ENCODE measurements at regions not wholly inside any gene's neighbourhood (a gene's known extent, or its start where the extent isn't known, plus 50 kb on each side); places are given as distances from the start of the nearest gene placed in this dataset.

DNA sequence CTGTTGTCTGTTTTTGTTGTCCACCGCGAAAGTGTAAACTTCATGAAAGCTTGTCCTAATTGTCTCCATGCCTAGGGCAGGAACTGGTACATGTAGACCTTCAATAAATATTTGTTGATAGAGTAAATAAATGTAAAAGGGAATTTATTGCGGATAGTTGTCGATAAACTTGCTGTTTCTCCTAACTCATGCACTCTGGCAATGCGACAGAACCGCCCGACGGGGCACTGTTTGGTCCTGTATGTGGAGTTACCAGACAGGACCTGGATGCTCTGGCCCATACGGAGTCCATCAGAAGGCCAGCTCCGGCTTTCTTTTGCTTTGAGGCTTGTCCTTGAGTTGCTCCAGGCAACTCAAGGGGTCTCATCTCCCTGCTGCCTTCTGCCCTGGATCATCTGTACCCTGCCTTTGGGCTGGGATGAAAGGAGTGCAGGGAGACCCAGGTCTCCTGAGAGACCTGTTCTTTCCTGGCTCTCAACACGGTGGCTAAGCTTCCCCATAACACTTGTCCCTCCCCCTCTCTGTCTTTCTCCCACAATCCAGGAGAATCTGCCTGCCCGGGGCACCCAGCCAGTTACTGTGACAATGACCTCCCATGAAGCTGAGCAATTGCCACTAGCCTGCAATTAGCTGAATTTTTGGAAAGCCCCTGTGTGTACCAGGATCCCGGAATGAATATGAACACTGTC is 149.5 kb upstream of the PTCH1 start:
- intact Hi-C loops (cut with micrococcal nuclease) = no loop called here
- no peaks in the 10 kb centered on the region for H3K4me1 ChIP-seq
- no peaks in the 10 kb centered on the region for H3K9me3 ChIP-seq (replicated peaks)
- H3K36me3 ChIP-seq = no peaks in the 10 kb centered on the region
- DNase-seq = no peak
- no peak overlapping the region for H3K4me3 ChIP-seq
- H3K27me3 ChIP-seq (ENCODE audit: low read depth) = peaks cover 30% of the 10 kb centered on the region
- no peak overlapping the region for H3K27ac ChIP-seq (replicated peaks)
- TF ChIP-seq, protein P1, sequence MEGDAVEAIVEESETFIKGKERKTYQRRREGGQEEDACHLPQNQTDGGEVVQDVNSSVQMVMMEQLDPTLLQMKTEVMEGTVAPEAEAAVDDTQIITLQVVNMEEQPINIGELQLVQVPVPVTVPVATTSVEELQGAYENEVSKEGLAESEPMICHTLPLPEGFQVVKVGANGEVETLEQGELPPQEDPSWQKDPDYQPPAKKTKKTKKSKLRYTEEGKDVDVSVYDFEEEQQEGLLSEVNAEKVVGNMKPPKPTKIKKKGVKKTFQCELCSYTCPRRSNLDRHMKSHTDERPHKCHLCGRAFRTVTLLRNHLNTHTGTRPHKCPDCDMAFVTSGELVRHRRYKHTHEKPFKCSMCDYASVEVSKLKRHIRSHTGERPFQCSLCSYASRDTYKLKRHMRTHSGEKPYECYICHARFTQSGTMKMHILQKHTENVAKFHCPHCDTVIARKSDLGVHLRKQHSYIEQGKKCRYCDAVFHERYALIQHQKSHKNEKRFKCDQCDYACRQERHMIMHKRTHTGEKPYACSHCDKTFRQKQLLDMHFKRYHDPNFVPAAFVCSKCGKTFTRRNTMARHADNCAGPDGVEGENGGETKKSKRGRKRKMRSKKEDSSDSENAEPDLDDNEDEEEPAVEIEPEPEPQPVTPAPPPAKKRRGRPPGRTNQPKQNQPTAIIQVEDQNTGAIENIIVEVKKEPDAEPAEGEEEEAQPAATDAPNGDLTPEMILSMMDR (IDR thresholded peaks at IDR 0.05; ENCODE audit: borderline replicate concordance) = no peak

DNA sequence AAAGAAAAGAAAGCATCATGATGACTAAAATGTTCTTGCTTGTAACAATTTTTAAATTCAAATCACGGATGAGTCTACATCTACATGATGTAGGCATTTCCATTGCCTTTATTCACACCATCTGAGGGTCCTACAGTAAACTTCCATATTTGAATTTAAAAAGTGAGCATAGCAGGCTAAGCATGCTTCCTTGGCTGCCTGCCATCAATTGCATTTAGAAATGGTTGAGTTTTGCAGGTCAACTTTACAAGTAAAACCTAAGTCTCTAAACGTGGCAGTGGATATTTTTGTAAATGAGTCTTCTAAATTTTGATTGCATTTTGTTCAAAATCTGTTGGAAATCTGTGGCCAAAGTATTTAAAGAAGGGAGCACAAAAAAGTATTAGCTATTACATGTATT is 136.5 kb upstream of the PTCH1 start:
- Histone ChIP-seq H3K27me3 (ENCODE audit: low read depth) (no peaks in the 10 kb centered on the region), H3K9me3 (replicated peaks) (no peaks in the 10 kb centered on the region), H3K4me1 (no peaks in the 10 kb centered on the region), H3K27ac (replicated peaks) (no peak overlapping the region), H3K36me3 (no peaks in the 10 kb centered on the region), H3K4me3 (no peak overlapping the region)
- no peak for DNase-seq
- TF ChIP-seq, protein P1 (IDR thresholded peaks at IDR 0.05; ENCODE audit: borderline replicate concordance) = no peak
- intact Hi-C loops (cut with micrococcal nuclease) = no loop called here

DNA sequence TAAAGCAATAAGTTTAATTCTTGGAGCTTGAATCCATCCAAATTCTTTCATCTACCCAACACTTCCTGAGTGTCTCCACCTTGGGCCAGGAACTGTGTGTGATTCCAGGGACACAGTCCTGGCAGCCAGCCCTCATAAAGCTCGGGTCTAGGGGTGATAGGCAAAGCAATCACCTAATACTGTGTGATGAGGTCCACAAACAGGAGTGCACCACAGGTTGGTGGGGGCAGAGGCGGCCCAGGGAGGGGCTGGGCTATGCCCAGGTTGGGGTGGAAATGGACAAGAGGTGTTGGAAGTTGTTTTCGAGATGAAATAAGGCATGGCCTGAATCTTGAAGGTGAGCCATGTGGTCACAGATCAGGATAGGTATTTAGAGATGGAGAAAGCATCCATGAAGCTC is 133.9 kb upstream of the PTCH1 start:
- H3K4me3 ChIP-seq = no peak overlapping the region
- H3K27ac ChIP-seq (replicated peaks) = no peak overlapping the region
- H3K36me3 ChIP-seq = no peaks in the 10 kb centered on the region
- DNase-seq = no peak
- peaks cover 3% of the 10 kb centered on the region for H3K9me3 ChIP-seq (replicated peaks)
- H3K27me3 ChIP-seq (ENCODE audit: low read depth) = no peaks in the 10 kb centered on the region
- intact Hi-C loops (cut with micrococcal nuclease) = no loop called here
- H3K4me1 ChIP-seq = no peaks in the 10 kb centered on the region
- TF ChIP-seq, protein P1 (IDR thresholded peaks at IDR 0.05; ENCODE audit: borderline replicate concordance) = no peak

DNA sequence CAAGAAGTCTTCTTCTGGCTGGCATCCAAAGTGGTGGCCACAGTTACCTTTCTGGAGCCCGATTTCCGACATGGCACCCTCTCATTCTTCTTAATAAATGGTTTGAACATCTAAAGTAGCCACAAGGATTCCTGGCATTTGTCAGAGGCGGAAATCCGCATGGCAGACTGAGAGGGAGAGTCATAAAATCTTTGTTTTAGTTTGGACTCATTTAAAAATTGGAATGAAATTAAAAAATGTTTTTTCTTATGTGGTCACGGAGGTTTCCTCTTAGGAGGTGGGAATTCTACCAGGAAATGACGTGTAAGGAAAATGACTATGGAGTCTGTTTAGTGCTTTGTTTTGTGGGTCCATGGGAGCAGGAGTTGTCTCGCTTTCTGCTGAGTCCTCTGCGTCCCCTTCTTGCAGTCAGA is 133.0 kb upstream of the PTCH1 start:
- TF ChIP-seq, protein P1 (IDR thresholded peaks at IDR 0.05; ENCODE audit: borderline replicate concordance) = no peak
- peaks cover 4% of the 10 kb centered on the region for H3K4me1 ChIP-seq
- no peak for DNase-seq
- H3K9me3 ChIP-seq (replicated peaks) = peaks cover 7% of the 10 kb centered on the region
- intact Hi-C loops (cut with micrococcal nuclease) = no loop called here
- no peaks in the 10 kb centered on the region for H3K36me3 ChIP-seq
- H3K27me3 ChIP-seq (ENCODE audit: low read depth) = no peaks in the 10 kb centered on the region
- H3K27ac ChIP-seq (replicated peaks) = no peak overlapping the region
- H3K4me3 ChIP-seq = no peak overlapping the region

DNA sequence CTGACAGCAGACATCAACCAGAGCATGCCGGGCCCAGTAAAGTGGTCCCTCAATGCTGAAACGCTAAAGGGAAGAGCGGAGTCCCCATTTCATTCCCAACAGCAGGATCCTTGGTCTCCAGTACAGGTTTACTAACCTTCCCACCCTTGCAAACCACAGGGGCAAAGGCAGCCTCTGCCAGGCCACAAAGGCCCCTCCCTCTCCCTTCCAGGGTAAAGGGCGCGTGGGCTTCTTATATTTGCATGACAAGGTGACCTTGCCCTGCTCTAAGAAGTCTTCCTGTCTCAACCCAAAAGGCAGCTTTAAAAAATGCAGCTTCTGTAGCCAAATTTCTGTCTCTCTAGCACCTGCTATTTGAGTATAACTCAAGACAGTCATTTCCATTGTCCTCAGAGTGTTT is 131.5 kb upstream of the PTCH1 start:
- Histone ChIP-seq H3K27me3 (ENCODE audit: low read depth) (no peaks in the 10 kb centered on the region), H3K36me3 (no peaks in the 10 kb centered on the region), H3K4me1 (peaks cover 13% of the 10 kb centered on the region), H3K27ac (replicated peaks) (no peak overlapping the region), H3K9me3 (replicated peaks) (peaks cover 7% of the 10 kb centered on the region), H3K4me3 (no peak overlapping the region)
- intact Hi-C loops (cut with micrococcal nuclease) = no loop called here
- DNase-seq = no peak
- TF ChIP-seq, protein P1 (IDR thresholded peaks at IDR 0.05; ENCODE audit: borderline replicate concordance) = no peak

Data from left ventricle myocardium inferior (tissue), 1 donor.